ENCODE measurements at regions not wholly inside any gene's neighbourhood (a gene's known extent, or its start where the extent isn't known, plus 50 kb on each side); places are given as distances from the start of the nearest gene placed in this dataset.

GRCh38 chr15:38823263-38823662 lies 258.6 kb upstream of the RASGRP1 start:
- Mint-ChIP-seq H3K27me3 (peaks cover 27% of the 10 kb centered on the region), H3K9me3 (no peaks in the 10 kb centered on the region), H3K4me1 (ENCODE audit: low read depth) (no peaks in the 10 kb centered on the region), H3K36me3 (ENCODE audit: low read depth) (no peaks in the 10 kb centered on the region), H3K4me3 (no peak overlapping the region), H3K27ac (no peak overlapping the region)
- H3K4me3 ChIP-seq (ENCODE audit: low read length), result no peak overlapping the region
- ATAC-seq (ENCODE audit: poor library complexity) (no peak), DNase-seq (no peak)
- ChIA-PET CTCF (no interaction called here), POLR2A (no interaction called here)
- TF ChIP-seq CTCF (IDR thresholded peaks at IDR 0.05), result no peak
- H3K27me3 ChIP-seq (ENCODE audit: control insufficient read depth in 1 of 2, insufficient read depth in 2 of 2, low read length in 2 of 2), result peaks cover 0 to 11% of the 10 kb centered on the region in 2 experiments
- H3K36me3 ChIP-seq (ENCODE audit: insufficient read depth, low read length), result no peaks in the 10 kb centered on the region
- intact Hi-C loops (cut with DNase I, micrococcal nuclease), result no loop called here
- H3K27ac ChIP-seq (ENCODE audit: low read depth in 1 of 2, low read length in 2 of 2), result no peak overlapping the region
- H3K9me3 ChIP-seq (ENCODE audit: control insufficient read depth in 1 of 2, insufficient read depth in 1 of 2, low read length in 2 of 2), result no peaks in the 10 kb centered on the region
- H3K4me1 ChIP-seq (ENCODE audit: insufficient read depth, low read length), result no peaks in the 10 kb centered on the region

GRCh38 chr15:38824719-38825118 lies 260.1 kb upstream of the RASGRP1 start:
- H3K4me1 Mint-ChIP-seq (ENCODE audit: low read depth), result no peaks in the 10 kb centered on the region
- Histone ChIP-seq H3K36me3 (ENCODE audit: insufficient read depth, low read length) (no peaks in the 10 kb centered on the region), H3K4me3 (ENCODE audit: low read length) (no peak overlapping the region), H3K4me1 (ENCODE audit: insufficient read depth, low read length) (no peaks in the 10 kb centered on the region), H3K27me3 (ENCODE audit: control insufficient read depth in 1 of 2, insufficient read depth in 2 of 2, low read length in 2 of 2) (peaks cover 0 to 11% of the 10 kb centered on the region in 2 experiments), H3K9me3 (ENCODE audit: control insufficient read depth in 1 of 2, insufficient read depth in 1 of 2, low read length in 2 of 2) (no peaks in the 10 kb centered on the region), H3K27ac (ENCODE audit: low read depth in 1 of 2, low read length in 2 of 2) (no peak overlapping the region)
- H3K27ac Mint-ChIP-seq, result no peak overlapping the region
- ATAC-seq (ENCODE audit: poor library complexity) (no peak), DNase-seq (no peak)
- ChIA-PET CTCF (no interaction called here), POLR2A (no interaction called here)
- TF ChIP-seq CTCF (IDR thresholded peaks at IDR 0.05), result no peak
- no peak overlapping the region for H3K4me3 Mint-ChIP-seq
- peaks cover 33% of the 10 kb centered on the region for H3K27me3 Mint-ChIP-seq
- no peaks in the 10 kb centered on the region for H3K9me3 Mint-ChIP-seq
- intact Hi-C loops (cut with DNase I, micrococcal nuclease), result no loop called here
- H3K36me3 Mint-ChIP-seq (ENCODE audit: low read depth), result no peaks in the 10 kb centered on the region

- H3K4me3 ChIP-seq (ENCODE audit: low read length), result no peak overlapping the region
- no peaks in the 10 kb centered on the region for H3K9me3 ChIP-seq (ENCODE audit: control insufficient read depth in 1 of 2, insufficient read depth in 1 of 2, low read length in 2 of 2)
- TF ChIP-seq CTCF (IDR thresholded peaks at IDR 0.05), result no peak
- peaks cover 0 to 11% of the 10 kb centered on the region in 2 experiments for H3K27me3 ChIP-seq (ENCODE audit: control insufficient read depth in 1 of 2, insufficient read depth in 2 of 2, low read length in 2 of 2)
- no peak overlapping the region for H3K27ac ChIP-seq (ENCODE audit: low read depth in 1 of 2, low read length in 2 of 2)
- H3K4me1 ChIP-seq (ENCODE audit: insufficient read depth, low read length), result no peaks in the 10 kb centered on the region
- H3K4me1 Mint-ChIP-seq (ENCODE audit: low read depth), result no peaks in the 10 kb centered on the region
- no peaks in the 10 kb centered on the region for H3K9me3 Mint-ChIP-seq
- H3K27ac Mint-ChIP-seq, result no peak overlapping the region
- POLR2A ChIA-PET, result no interaction called here
- no peak for DNase-seq
- CTCF ChIA-PET, result no interaction called here
- H3K36me3 ChIP-seq (ENCODE audit: insufficient read depth, low read length), result no peaks in the 10 kb centered on the region
- intact Hi-C loops (cut with DNase I, micrococcal nuclease), result no loop called here
- no peak overlapping the region for H3K4me3 Mint-ChIP-seq
- no peak for ATAC-seq (ENCODE audit: poor library complexity)
- no peaks in the 10 kb centered on the region for H3K36me3 Mint-ChIP-seq (ENCODE audit: low read depth)
- H3K27me3 Mint-ChIP-seq, result peaks cover 41% of the 10 kb centered on the region
Observed at GRCh38 chr15:38826880-38827279, 262.3 kb upstream of the RASGRP1 start.

All from CD4-positive, alpha-beta T cell (primary cell).